HG02885 (cell line): ENCODE measurements at regions not wholly inside any gene's neighbourhood (a gene's known extent, or its start where the extent isn't known, plus 50 kb on each side); places are given as distances from the start of the nearest gene placed in this dataset.
"Not testable (repeated sequence)": the region's sequence is repeated elsewhere in the genome, so short reads cannot be mapped to it uniquely, and the experiment has no call there.

Experiments
- ATAC-seq: cut with Tn5 transposase; IDR thresholded peaks from one replicate; pipeline ENCODE4 v1.9.1; 2021; ENCODE audit warnings: mild to moderate bottlenecking; ENCODE audit not compliant: unreplicated experiment, poor library complexity

- not testable (repeated sequence) for ATAC-seq
These were observed 168.4 kb downstream of the ZNF648 start for GRCh38 chr1:181893150-181893549.

GRCh38 chr1:181872562-181872961 is 188.9 kb downstream of the ZNF648 start:
- no peak for ATAC-seq

- ATAC-seq, result no peak
These were observed 197.8 kb downstream of the ZNF648 start for GRCh38 chr1:181863736-181864135.

- ATAC-seq, result no peak
These were observed 198.5 kb downstream of the ZNF648 start for GRCh38 chr1:181863006-181863405.

GRCh38 chr1:181858135-181858534 is 203.4 kb downstream of the ZNF648 start:
- no peak for ATAC-seq
